HepG2 (cell line): ENCODE measurements at regions not wholly inside any gene's neighbourhood (a gene's known extent, or its start where the extent isn't known, plus 50 kb on each side); places are given as distances from the start of the nearest gene placed in this dataset.

ENCODE experiments used
- ASH2L ChIP-seq: fragments of 300-600, 200-600 bp; sonication (generic); IDR thresholded peaks from 2 replicates; pipeline ENCODE4 v1.7.0; 2017; ENCODE audit warnings: low read depth, mild to moderate bottlenecking, moderate library complexity, mixed read lengths, low read length; ENCODE audit not compliant: insufficient read length
- BORCS8-MEF2B ChIP-seq: sonication (generic); formaldehyde crosslinking; IDR thresholded peaks from 2 replicates; pipeline ENCODE4 v1.8.0; 2022; ENCODE audit warnings: mild to moderate bottlenecking, missing genetic modification reagents
- CTCF ChIP-seq: sonication (generic); formaldehyde crosslinking; IDR thresholded peaks from 2 replicates; pipeline ENCODE4 v1.5.0; 2020; ENCODE audit warnings: mild to moderate bottlenecking, missing genetic modification reagents, moderate library complexity
- GATAD2A ChIP-seq: IDR thresholded peaks from 2 replicates; pipeline ENCODE4 v1.6.1; 2016
- MAFF ChIP-seq: IDR thresholded peaks from 2 replicates; pipeline ENCODE4 v1.6.1; 2011; ENCODE audit warnings: low read depth, low read length, improper control_type of control experiment
- NR2F2 ChIP-seq: IDR thresholded peaks from 2 replicates; pipeline ENCODE4 v1.6.1; 2012; ENCODE audit warnings: low read depth, inconsistent platforms, borderline replicate concordance
- SIX4 ChIP-seq: sonication (generic); formaldehyde crosslinking; IDR thresholded peaks from 2 replicates; pipeline ENCODE4 v1.4.0; 2020; ENCODE audit warnings: missing genetic modification reagents
- ZNF329 ChIP-seq: sonication (generic); formaldehyde crosslinking; IDR thresholded peaks from 2 replicates; pipeline ENCODE4 v1.9.0; 2021; ENCODE audit warnings: low read depth, mild to moderate bottlenecking, missing genetic modification reagents
- ZNF615 ChIP-seq: sonication (generic); formaldehyde crosslinking; IDR thresholded peaks from 2 replicates; pipeline ENCODE4 v1.5.0; 2020; ENCODE audit warnings: mild to moderate bottlenecking, missing genetic modification reagents, borderline replicate concordance

- TF ChIP-seq ASH2L = no peak
- no peak for TF ChIP-seq MAFF
- TF ChIP-seq CTCF = no peak
- no peak for TF ChIP-seq SIX4 (CRISPR knock-in tag)
- TF ChIP-seq ZNF615 (CRISPR knock-in tag) = no peak
- no peak for TF ChIP-seq ZNF329 (CRISPR knock-in tag)
- no peak for TF ChIP-seq NR2F2
- no peak for TF ChIP-seq GATAD2A (CRISPR knock-in tag)
- TF ChIP-seq BORCS8-MEF2B (CRISPR knock-in tag) = no peak
These were observed 178.8 kb upstream of the STAC start for GRCh38 chr3:36201546-36201945.
